A549 (cell line): ENCODE measurements at regions not wholly inside any gene's neighbourhood (a gene's known extent, or its start where the extent isn't known, plus 50 kb on each side); places are given as distances from the start of the nearest gene placed in this dataset.
A peak's percentile ranks its signal among the peaks of the same experiment; 100 is the strongest.
"Not testable (repeated sequence)": the region's sequence is repeated elsewhere in the genome, so short reads cannot be mapped to it uniquely, and the experiment has no call there.

ENCODE experiments used
- ATAC-seq, 2 experiments: fragments of 200-7000 bp in 1 of 2; fragments of >200 bp in 1 of 2; cut with Nextera tagmentation in 1 of 2; cut with Tn5 transposase in 1 of 2; 3 replicates each; pipeline versions ENCODE4 v1.8.0 to v1.9.1; 2018 to 2020; ENCODE audit warnings: mild to moderate bottlenecking in 1 of 2, moderate library complexity in 1 of 2
- CTCF ChIA-PET: fragments of 300-600 bp; sonication (Branson Sonifier 250); formaldehyde crosslinking; extraction: SDS; loops from one replicate; lab custom pipeline; 2021; ENCODE audit warnings: antibody characterized with exemption, inconsistent platforms; lab: Yijun Ruan, JAX
- POLR2A ChIA-PET: fragments of 350-600 bp; formaldehyde crosslinking; extraction: SDS; loops from one replicate; lab custom pipeline; 2021; ENCODE audit warnings: antibody characterized with exemption, inconsistent platforms; lab: Yijun Ruan, JAX
- DNase-seq, 2 experiments: peaks; one replicate each; pipeline versions ENCODE4 v3.0.0 to v3.0.0-alpha.2; 2011 to 2016; ENCODE audit warnings: low read depth in 1 of 2, low spot score in 1 of 2
- FAIRE-seq: peaks from 2 replicates; lab custom pipeline; 2011; peaks lifted over from hg19 to GRCh38; lab: Jason Lieb, UNC
- H3K27ac ChIP-seq, 2 experiments: fragments of >200 bp; sonication (Bioruptor Twin); formaldehyde crosslinking; 3 replicates each; pipeline ENCODE4 v1.5.1; 2016 to 2017
- H3K4me1 ChIP-seq: fragments of >200 bp; sonication (Bioruptor Twin); formaldehyde crosslinking; 3 replicates; pipeline ENCODE4 v1.6.1; 2016
- H3K4me2 ChIP-seq: fragments of >200 bp; sonication (Bioruptor Twin); formaldehyde crosslinking; 3 replicates; pipeline ENCODE4 v1.6.1; 2016
- H3K4me3 ChIP-seq: fragments of >200 bp; sonication (Bioruptor Twin); formaldehyde crosslinking; 3 replicates; pipeline ENCODE4 v1.5.1; 2016
- H3K9me3 ChIP-seq: fragments of >200 bp; sonication (Bioruptor Twin); formaldehyde crosslinking; 3 replicates; pipeline ENCODE4 v1.6.1; 2016
- ATOH8 ChIP-seq: fragments of 250-450 bp; sonication (Bioruptor Pico); IDR thresholded peaks from 2 replicates; pipeline ENCODE4 v1.5.0; 2020; ENCODE audit warnings: low read depth, mild to moderate bottlenecking, moderate library complexity
- CBX8 ChIP-seq: fragments of 200-600 bp; sonication (generic); IDR thresholded peaks from 2 replicates; pipeline ENCODE4 v1.6.1; 2016
- CHD2 ChIP-seq: fragments of 150-350 bp; IDR thresholded peaks from 2 replicates; pipeline ENCODE4 v1.6.1; 2014; ENCODE audit warnings: low read length; ENCODE audit not compliant: partially characterized antibody
- CHD4 ChIP-seq: fragments of 200-600 bp; sonication (generic); IDR thresholded peaks from 2 replicates; pipeline ENCODE4 v1.6.1; 2016; ENCODE audit warnings: antibody characterized with exemption, mild to moderate bottlenecking, borderline replicate concordance
- CTCF ChIP-seq: fragments of >200 bp; sonication (Bioruptor Twin); formaldehyde crosslinking; IDR thresholded peaks from 3 replicates; pipeline ENCODE4 v1.5.1; 2016
- EHF ChIP-seq: fragments of 250-450 bp; sonication (Bioruptor Pico); IDR thresholded peaks from 2 replicates; pipeline ENCODE4 v1.5.0; 2020; ENCODE audit warnings: mild to moderate bottlenecking
- EHMT2 ChIP-seq: fragments of 200-600 bp; sonication (generic); IDR thresholded peaks from 2 replicates; pipeline ENCODE4 v1.6.1; 2016; ENCODE audit warnings: antibody characterized with exemption, low read depth, mild to moderate bottlenecking, moderate library complexity
- FOSB ChIP-seq: fragments of 250-450 bp; sonication (Bioruptor Pico); IDR thresholded peaks from 2 replicates; pipeline ENCODE4 v1.5.0; 2020; ENCODE audit warnings: mild to moderate bottlenecking, moderate library complexity
- FOXS1 ChIP-seq: fragments of 250-450 bp; sonication (Bioruptor Pico); IDR thresholded peaks from 2 replicates; pipeline ENCODE4 v1.5.0; 2020; ENCODE audit warnings: mild to moderate bottlenecking, moderate library complexity
- GATA3 ChIP-seq: IDR thresholded peaks from 2 replicates; pipeline ENCODE4 v1.6.1; 2012; ENCODE audit warnings: borderline replicate concordance
- HDAC2 ChIP-seq: fragments of 200-600 bp; sonication (generic); IDR thresholded peaks from 2 replicates; pipeline ENCODE4 v1.6.1; 2016
- HOXA7 ChIP-seq: fragments of 250-450 bp; sonication (Bioruptor Pico); IDR thresholded peaks from 2 replicates; pipeline ENCODE4 v1.5.0; 2020; ENCODE audit warnings: mild to moderate bottlenecking, moderate library complexity
- HOXB5 ChIP-seq: fragments of 250-450 bp; sonication (Bioruptor Pico); IDR thresholded peaks from 2 replicates; pipeline ENCODE4 v1.5.0; 2020; ENCODE audit warnings: mild to moderate bottlenecking, moderate library complexity
- KDM1A ChIP-seq: fragments of 200-600 bp; sonication (generic); IDR thresholded peaks from 2 replicates; pipeline ENCODE4 v1.6.1; 2016; ENCODE audit warnings: low read depth, mild to moderate bottlenecking
- KDM5A ChIP-seq: fragments of 200-600 bp; sonication (generic); IDR thresholded peaks from 2 replicates; pipeline ENCODE4 v1.6.1; 2016; ENCODE audit warnings: antibody characterized with exemption, mild to moderate bottlenecking
- MAFK ChIP-seq: fragments of 450-650 bp; IDR thresholded peaks from 2 replicates; pipeline ENCODE4 v1.6.1; 2014; ENCODE audit not compliant: partially characterized antibody
- MAZ ChIP-seq: fragments of 150-350 bp; IDR thresholded peaks from 2 replicates; pipeline ENCODE4 v1.6.1; 2014; ENCODE audit warnings: antibody characterized with exemption, low read depth, low read length, borderline replicate concordance
- NFE2L2 ChIP-seq: fragments of 150-350 bp; conservative IDR thresholded peaks from 2 replicates; pipeline ENCODE4 v1.6.1; 2014; ENCODE audit warnings: low read length
- NPAS2 ChIP-seq: fragments of 250-450 bp; sonication (Bioruptor Pico); IDR thresholded peaks from 2 replicates; pipeline ENCODE4 v1.8.0; 2022; ENCODE audit warnings: mild to moderate bottlenecking, moderate library complexity, borderline replicate concordance
- POLR2AphosphoS2 ChIP-seq: conservative IDR thresholded peaks from 2 replicates; pipeline ENCODE4 v1.6.1; 2012; ENCODE audit warnings: low read length, improper control_type of control experiment, inconsistent platforms
- RARB ChIP-seq: fragments of 250-450 bp; sonication (Bioruptor Pico); IDR thresholded peaks from 2 replicates; pipeline ENCODE4 v1.8.0; 2021; ENCODE audit warnings: mild to moderate bottlenecking, moderate library complexity
- SMC3 ChIP-seq: fragments of >200 bp; sonication (Bioruptor Twin); formaldehyde crosslinking; IDR thresholded peaks from 3 replicates; pipeline ENCODE4 v1.6.1; 2018; ENCODE audit warnings: inconsistent platforms
- SREBF2 ChIP-seq: fragments of 450-650 bp; IDR thresholded peaks from 2 replicates; pipeline ENCODE4 v1.6.1; 2014; ENCODE audit warnings: mild to moderate bottlenecking, moderate library complexity
- ZC3H11A ChIP-seq: fragments of 450-650 bp; IDR thresholded peaks from 2 replicates; pipeline ENCODE4 v1.6.1; 2014; ENCODE audit warnings: antibody characterized with exemption, mild to moderate bottlenecking
- ZSCAN20 ChIP-seq: fragments of 250-450 bp; sonication (Bioruptor Pico); IDR thresholded peaks from 2 replicates; pipeline ENCODE4 v1.8.0; 2022; ENCODE audit warnings: mild to moderate bottlenecking, moderate library complexity
- WGBS: methylation state at CpG from one replicate; pipeline ENCODE4 v1.1.6; 2017; ENCODE audit errors: missing lambda C conversion rate; 5-methylcytosine and 5-hydroxymethylcytosine counted together
- TF ChIP-seq, protein P1 (sequence below): fragments of 200-600 bp; sonication (generic); IDR thresholded peaks from 2 replicates; pipeline ENCODE4 v1.6.1; 2016; ENCODE audit warnings: antibody characterized with exemption, mild to moderate bottlenecking, moderate library complexity

- no peak overlapping the region for H3K4me3 ChIP-seq
- POLR2A ChIA-PET = no interaction called here
- 5% methylated on average over 4 of the region's 4 CpGs for WGBS
- H3K4me2 ChIP-seq = peak overlapping the region; percentile 4; the same call in 1 of the 3 replicates
- H3K27ac ChIP-seq = no peak overlapping the region
- ATAC-seq (no peak), FAIRE-seq (no peak), DNase-seq (no peak)
- CTCF ChIA-PET = no interaction called here
- TF ChIP-seq FOSB (CRISPR knock-in tag) = no peak
- TF ChIP-seq HOXB5 = no peak
- no peak for TF ChIP-seq EHMT2
- TF ChIP-seq KDM1A = no peak
- TF ChIP-seq SMC3 = no peak
- TF ChIP-seq RARB (CRISPR knock-in tag) = no peak
- H3K4me1 ChIP-seq = no peaks in the 10 kb centered on the region
- H3K9me3 ChIP-seq = no peaks in the 10 kb centered on the region
These were observed 966.0 kb upstream of the ACO1 start for GRCh38 chr9:31418419-31418818.

DNA sequence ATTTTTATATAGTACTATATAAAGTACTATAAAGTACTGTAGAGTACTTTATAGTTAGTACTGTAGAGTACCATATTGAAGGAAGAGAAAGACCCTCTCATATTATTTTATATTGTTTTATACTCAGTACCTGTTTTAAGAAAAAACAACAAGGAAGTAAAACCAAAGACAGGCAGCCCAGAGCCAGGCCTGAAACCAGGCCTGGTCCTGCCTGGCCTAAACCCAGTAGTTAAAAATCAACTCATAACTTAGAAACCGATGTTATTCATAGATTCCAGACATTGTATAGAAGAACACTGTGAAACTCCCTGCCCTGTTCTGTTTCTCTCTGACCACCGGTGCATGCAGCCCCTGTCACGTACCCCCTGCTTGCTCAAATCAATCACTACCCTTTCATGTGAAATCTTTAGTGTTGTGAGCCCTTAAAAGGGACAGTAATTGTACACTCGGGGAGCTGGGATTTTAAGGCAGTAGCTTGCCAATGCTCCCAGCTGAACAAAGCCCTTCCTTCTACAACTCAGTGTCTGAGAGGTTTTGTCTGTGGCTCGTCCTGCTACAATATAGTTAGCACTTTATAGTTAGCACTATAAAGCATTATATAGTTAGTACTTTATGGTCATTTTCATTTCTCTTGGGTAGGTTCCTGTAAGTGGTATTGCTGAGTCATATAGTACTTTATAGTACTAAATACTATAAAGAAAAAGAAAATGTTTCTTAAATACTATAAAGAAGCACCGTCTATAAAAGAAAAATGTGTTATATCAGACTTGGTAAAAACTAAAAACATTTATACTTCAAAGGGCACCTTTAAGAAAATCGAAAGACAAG, 940.6 kb upstream of the ACO1 start:
- ATAC-seq, H3K4me2 ChIP-seq, FAIRE-seq, CTCF ChIA-PET, H3K4me3 ChIP-seq, H3K27ac ChIP-seq, H3K9me3 ChIP-seq, POLR2A ChIA-PET, DNase-seq, H3K4me1 ChIP-seq: not testable (repeated sequence)
- 39% methylated on average over 7 of the region's 7 CpGs for WGBS

GRCh38 chr9:31445357-31445756, 939.1 kb upstream of the ACO1 start:
- FAIRE-seq (no peak), DNase-seq (no peak), ATAC-seq (no peak)
- ChIA-PET CTCF (no interaction called here), POLR2A (no interaction called here)
- TF ChIP-seq NFE2L2 = peak; percentile 82
- TF ChIP-seq MAFK = peak; percentile 82
- TF ChIP-seq SMC3 = no peak
- H3K9me3 ChIP-seq = no peaks in the 10 kb centered on the region
- H3K4me2 ChIP-seq = no peak overlapping the region
- H3K4me3 ChIP-seq = no peak overlapping the region
- no peaks in the 10 kb centered on the region for H3K4me1 ChIP-seq
- WGBS = 51% methylated on average over 1 of the region's 1 CpG
- no peak overlapping the region for H3K27ac ChIP-seq

DNA sequence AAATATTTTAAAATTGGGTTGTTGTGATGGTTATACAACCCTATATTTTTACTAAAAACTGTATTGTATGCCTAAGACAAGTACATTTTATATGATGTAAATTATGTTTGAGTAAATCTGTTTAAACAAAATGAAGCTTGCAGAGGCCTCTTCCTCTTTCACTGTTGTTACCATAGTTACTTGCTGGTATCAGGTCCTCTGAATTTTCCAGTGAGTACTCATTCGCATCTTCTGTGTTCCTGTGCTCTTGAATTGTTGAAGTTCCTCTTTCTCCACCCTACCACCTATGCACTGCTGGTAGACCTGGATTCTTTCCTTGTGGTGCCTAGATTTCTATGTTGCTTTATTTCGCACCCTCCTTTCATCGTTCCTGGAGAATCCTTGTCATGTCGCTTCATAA, 938.5 kb upstream of the ACO1 start:
- no peaks in the 10 kb centered on the region for H3K9me3 ChIP-seq
- H3K27ac ChIP-seq = no peak overlapping the region
- no peak overlapping the region for H3K4me3 ChIP-seq
- 85% methylated on average over 4 of the region's 4 CpGs for WGBS
- no peak for DNase-seq
- H3K4me2 ChIP-seq = no peak overlapping the region
- no peak for FAIRE-seq
- H3K4me1 ChIP-seq = no peaks in the 10 kb centered on the region
- CTCF ChIA-PET = no interaction called here
- no peak for ATAC-seq
- TF ChIP-seq NPAS2 (CRISPR knock-in tag) (no peak), CHD4 (no peak), ATOH8 (CRISPR knock-in tag) (no peak), FOXS1 (CRISPR knock-in tag) (no peak), MAZ (no peak), KDM5A (no peak), EHF (CRISPR knock-in tag) (no peak), HOXA7 (CRISPR knock-in tag) (no peak), CBX8 (no peak), CHD2 (no peak), ZSCAN20 (CRISPR knock-in tag) (no peak), CTCF (no peak), SREBF2 (no peak), ZC3H11A (no peak), GATA3 (no peak), POLR2AphosphoS2 (no peak), HDAC2 (no peak)
- TF ChIP-seq, protein P1, sequence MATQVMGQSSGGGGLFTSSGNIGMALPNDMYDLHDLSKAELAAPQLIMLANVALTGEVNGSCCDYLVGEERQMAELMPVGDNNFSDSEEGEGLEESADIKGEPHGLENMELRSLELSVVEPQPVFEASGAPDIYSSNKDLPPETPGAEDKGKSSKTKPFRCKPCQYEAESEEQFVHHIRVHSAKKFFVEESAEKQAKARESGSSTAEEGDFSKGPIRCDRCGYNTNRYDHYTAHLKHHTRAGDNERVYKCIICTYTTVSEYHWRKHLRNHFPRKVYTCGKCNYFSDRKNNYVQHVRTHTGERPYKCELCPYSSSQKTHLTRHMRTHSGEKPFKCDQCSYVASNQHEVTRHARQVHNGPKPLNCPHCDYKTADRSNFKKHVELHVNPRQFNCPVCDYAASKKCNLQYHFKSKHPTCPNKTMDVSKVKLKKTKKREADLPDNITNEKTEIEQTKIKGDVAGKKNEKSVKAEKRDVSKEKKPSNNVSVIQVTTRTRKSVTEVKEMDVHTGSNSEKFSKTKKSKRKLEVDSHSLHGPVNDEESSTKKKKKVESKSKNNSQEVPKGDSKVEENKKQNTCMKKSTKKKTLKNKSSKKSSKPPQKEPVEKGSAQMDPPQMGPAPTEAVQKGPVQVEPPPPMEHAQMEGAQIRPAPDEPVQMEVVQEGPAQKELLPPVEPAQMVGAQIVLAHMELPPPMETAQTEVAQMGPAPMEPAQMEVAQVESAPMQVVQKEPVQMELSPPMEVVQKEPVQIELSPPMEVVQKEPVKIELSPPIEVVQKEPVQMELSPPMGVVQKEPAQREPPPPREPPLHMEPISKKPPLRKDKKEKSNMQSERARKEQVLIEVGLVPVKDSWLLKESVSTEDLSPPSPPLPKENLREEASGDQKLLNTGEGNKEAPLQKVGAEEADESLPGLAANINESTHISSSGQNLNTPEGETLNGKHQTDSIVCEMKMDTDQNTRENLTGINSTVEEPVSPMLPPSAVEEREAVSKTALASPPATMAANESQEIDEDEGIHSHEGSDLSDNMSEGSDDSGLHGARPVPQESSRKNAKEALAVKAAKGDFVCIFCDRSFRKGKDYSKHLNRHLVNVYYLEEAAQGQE = no peak
- POLR2A ChIA-PET = no interaction called here
